WTC11 (cell line): ENCODE measurements at regions not wholly inside any gene's neighbourhood (a gene's known extent, or its start where the extent isn't known, plus 50 kb on each side); places are given as distances from the start of the nearest gene placed in this dataset.

Experiments
- CBFB ChIP-seq: sonication (generic); formaldehyde crosslinking; IDR thresholded peaks from 2 replicates; pipeline ENCODE4 v1.8.1; 2022; ENCODE audit warnings: mild to moderate bottlenecking, low read depth, missing genetic modification reagents
- CTCF ChIP-seq: fragments of 200-600 bp; IDR thresholded peaks from 2 replicates; pipeline ENCODE4 v1.8.0; 2022; ENCODE audit warnings: antibody characterized with exemption
- FOXP1 ChIP-seq: sonication (generic); formaldehyde crosslinking; IDR thresholded peaks from 2 replicates; pipeline ENCODE4 v1.8.0; 2022; ENCODE audit warnings: missing genetic modification reagents, mild to moderate bottlenecking, moderate library complexity, borderline replicate concordance
- GABPB1 ChIP-seq: sonication (generic); formaldehyde crosslinking; IDR thresholded peaks from 2 replicates; pipeline ENCODE4 v1.8.1; 2023; ENCODE audit warnings: mild to moderate bottlenecking, missing genetic modification reagents
- KAT7 ChIP-seq: sonication (generic); formaldehyde crosslinking; IDR thresholded peaks from 2 replicates; pipeline ENCODE4 v1.8.1; 2023; ENCODE audit warnings: missing genetic modification reagents, mild to moderate bottlenecking, borderline replicate concordance
- MLX ChIP-seq: sonication (generic); formaldehyde crosslinking; IDR thresholded peaks from 2 replicates; pipeline ENCODE4 v1.8.1; 2023; ENCODE audit warnings: mild to moderate bottlenecking, missing genetic modification reagents, moderate library complexity
- MYBL2 ChIP-seq: sonication (generic); formaldehyde crosslinking; IDR thresholded peaks from 2 replicates; pipeline ENCODE4 v1.8.1; 2023; ENCODE audit warnings: mild to moderate bottlenecking, moderate library complexity, missing genetic modification reagents
- NFYB ChIP-seq: sonication (generic); formaldehyde crosslinking; conservative IDR thresholded peaks from 2 replicates; pipeline ENCODE4 v1.8.0; 2022; ENCODE audit warnings: low read depth, missing genetic modification reagents
- NR2C2 ChIP-seq: sonication (generic); formaldehyde crosslinking; IDR thresholded peaks from 2 replicates; pipeline ENCODE4 v1.8.0; 2022; ENCODE audit warnings: mild to moderate bottlenecking, missing genetic modification reagents
- RELA ChIP-seq: sonication (generic); formaldehyde crosslinking; IDR thresholded peaks from 2 replicates; pipeline ENCODE4 v1.8.1; 2022; ENCODE audit warnings: missing genetic modification reagents, mild to moderate bottlenecking, borderline replicate concordance
- SMAD3 ChIP-seq: sonication (generic); formaldehyde crosslinking; IDR thresholded peaks from 2 replicates; pipeline ENCODE4 v1.8.0; 2022; ENCODE audit warnings: missing genetic modification reagents, mild to moderate bottlenecking, borderline replicate concordance
- TEAD4 ChIP-seq: sonication (generic); formaldehyde crosslinking; IDR thresholded peaks from 2 replicates; pipeline ENCODE4 v1.8.0; 2022; ENCODE audit warnings: mild to moderate bottlenecking, missing genetic modification reagents
- TP53 ChIP-seq: sonication (generic); formaldehyde crosslinking; IDR thresholded peaks from 2 replicates; pipeline ENCODE4 v1.8.1; 2023; ENCODE audit warnings: mild to moderate bottlenecking, missing genetic modification reagents
- ZNF512 ChIP-seq: sonication (generic); formaldehyde crosslinking; IDR thresholded peaks from 2 replicates; pipeline ENCODE4 v1.8.1; 2022; ENCODE audit warnings: missing genetic modification reagents, borderline replicate concordance

- TF ChIP-seq CTCF: no peak
- TF ChIP-seq TEAD4 (CRISPR knock-in tag): no peak
- TF ChIP-seq FOXP1: no peak
- TF ChIP-seq ZNF512: no peak
- no peak for TF ChIP-seq NR2C2 (CRISPR knock-in tag)
- no peak for TF ChIP-seq MLX
- TF ChIP-seq SMAD3 (CRISPR knock-in tag): no peak
- TF ChIP-seq NFYB (CRISPR knock-in tag): no peak
- no peak for TF ChIP-seq RELA
- no peak for TF ChIP-seq TP53
- no peak for TF ChIP-seq GABPB1 (CRISPR knock-in tag)
- no peak for TF ChIP-seq CBFB (CRISPR knock-in tag)
- TF ChIP-seq KAT7 (CRISPR knock-in tag): no peak
- TF ChIP-seq MYBL2: no peak
Observed at GRCh38 chr11:19526119-19526518, 186.5 kb upstream of the NAV2 start.
